ENCODE measurements at regions not wholly inside any gene's neighbourhood (a gene's known extent, or its start where the extent isn't known, plus 50 kb on each side); places are given as distances from the start of the nearest gene placed in this dataset.

DNA sequence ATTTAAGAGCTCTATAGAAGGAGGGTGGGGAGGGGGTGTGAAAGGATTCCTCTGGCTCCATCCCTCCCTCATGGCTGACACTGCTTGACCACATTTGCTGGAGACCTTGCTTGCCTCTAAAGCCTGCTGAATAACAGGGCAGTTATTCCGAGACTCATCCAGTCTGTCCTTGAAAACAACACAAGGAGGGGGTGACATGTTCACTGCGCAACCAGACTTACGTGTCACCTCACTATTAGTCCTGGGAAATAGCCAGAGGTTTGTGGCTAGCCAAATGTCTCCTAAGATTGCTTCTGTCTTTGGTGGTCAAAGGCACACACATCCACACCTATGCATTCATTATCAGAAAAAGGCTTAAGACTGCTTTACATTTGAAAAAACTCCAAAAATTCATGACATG, 256.2 kb upstream of the SKOR2 start:
- DNase-seq (ENCODE audit: low read depth): no peak
- no peak overlapping the region for H3K4me3 ChIP-seq (ENCODE audit: low read depth, low read length)
- no peak for TF ChIP-seq CTCF (IDR thresholded peaks at IDR 0.05; ENCODE audit: low read depth, low read length)

GRCh38 chr18:47506897-47507296, 255.4 kb upstream of the SKOR2 start:
- TF ChIP-seq MYC (IDR thresholded peaks at IDR 0.05; ENCODE audit: low read depth, low read length) (no peak), POLR2A (IDR thresholded peaks at IDR 0.05; ENCODE audit: extremely low read depth, insufficient read length) (no peak), CTCF (IDR thresholded peaks at IDR 0.05; ENCODE audit: low read depth, low read length) (no peak)
- TF ChIP-seq, protein P1, sequence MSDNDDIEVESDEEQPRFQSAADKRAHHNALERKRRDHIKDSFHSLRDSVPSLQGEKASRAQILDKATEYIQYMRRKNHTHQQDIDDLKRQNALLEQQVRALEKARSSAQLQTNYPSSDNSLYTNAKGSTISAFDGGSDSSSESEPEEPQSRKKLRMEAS (IDR thresholded peaks at IDR 0.05; ENCODE audit: low read depth, low read length): no peak
- DNase-seq (ENCODE audit: low read depth): no peak
- H3K4me3 ChIP-seq (ENCODE audit: low read depth, low read length): no peak overlapping the region

DNA sequence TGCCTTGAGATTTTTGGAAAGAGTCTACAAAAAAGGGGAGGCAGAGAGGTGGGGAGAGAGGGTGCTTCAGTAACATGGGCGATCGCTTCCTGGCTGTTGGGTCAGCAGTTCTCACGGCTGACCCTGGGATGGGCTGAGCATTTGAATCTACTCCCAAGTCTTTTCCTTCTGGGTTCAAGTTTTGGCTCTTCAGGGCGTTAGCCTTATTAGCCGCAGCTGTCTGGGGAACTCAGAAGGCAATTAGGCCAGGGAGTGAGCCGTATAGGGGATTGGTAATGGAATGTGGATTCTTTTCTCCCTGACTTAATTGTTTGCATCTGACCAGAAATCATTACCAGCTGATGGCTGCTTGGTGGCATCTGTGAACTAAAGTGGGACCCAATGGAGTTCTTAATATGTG, 250.5 kb upstream of the SKOR2 start:
- H3K4me3 ChIP-seq (ENCODE audit: low read depth, low read length): no peak overlapping the region
- TF ChIP-seq POLR2A (IDR thresholded peaks at IDR 0.05; ENCODE audit: extremely low read depth, insufficient read length) (no peak), MYC (IDR thresholded peaks at IDR 0.05; ENCODE audit: low read depth, low read length) (no peak), CTCF (IDR thresholded peaks at IDR 0.05; ENCODE audit: low read depth, low read length) (no peak)
- TF ChIP-seq, protein P1 (IDR thresholded peaks at IDR 0.05; ENCODE audit: low read depth, low read length): no peak
- no peak for DNase-seq (ENCODE audit: low read depth)

DNA sequence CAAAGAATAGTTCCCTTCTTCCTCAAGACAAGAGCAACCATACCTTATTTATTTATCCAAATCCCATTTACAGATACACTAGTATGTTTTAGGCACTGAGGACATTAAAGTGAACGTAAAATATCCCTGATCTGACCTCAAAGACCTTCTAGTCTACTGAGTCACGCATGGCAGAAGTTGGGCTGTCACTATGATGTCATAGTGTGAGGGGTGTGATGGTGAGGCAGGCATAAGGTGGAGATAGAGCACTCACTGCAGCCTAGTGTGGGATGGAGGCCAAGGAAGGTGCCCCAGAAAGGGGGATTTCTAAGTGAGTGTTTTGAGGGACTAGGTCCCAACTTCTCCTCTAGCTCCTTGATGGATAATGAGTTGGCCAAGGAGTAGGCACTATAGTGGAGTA, 249.5 kb upstream of the SKOR2 start:
- TF ChIP-seq, protein P1 (IDR thresholded peaks at IDR 0.05; ENCODE audit: low read depth, low read length): no peak
- TF ChIP-seq CTCF (IDR thresholded peaks at IDR 0.05; ENCODE audit: low read depth, low read length): no peak
- TF ChIP-seq POLR2A (IDR thresholded peaks at IDR 0.05; ENCODE audit: extremely low read depth, insufficient read length): no peak
- TF ChIP-seq MYC (IDR thresholded peaks at IDR 0.05; ENCODE audit: low read depth, low read length): no peak
- H3K4me3 ChIP-seq (ENCODE audit: low read depth, low read length): no peak overlapping the region
- DNase-seq (ENCODE audit: low read depth): no peak

- no peak for DNase-seq (ENCODE audit: low read depth)
- TF ChIP-seq CTCF (IDR thresholded peaks at IDR 0.05; ENCODE audit: low read depth, low read length): no peak
- TF ChIP-seq, protein P1 (IDR thresholded peaks at IDR 0.05; ENCODE audit: low read depth, low read length): no peak
- TF ChIP-seq POLR2A (IDR thresholded peaks at IDR 0.05; ENCODE audit: extremely low read depth, insufficient read length): no peak
- no peak for TF ChIP-seq MYC (IDR thresholded peaks at IDR 0.05; ENCODE audit: low read depth, low read length)
Measured at GRCh38 chr18:47492691-47493090, 241.2 kb upstream of the SKOR2 start.

GRCh38 chr18:47490882-47491281, 239.4 kb upstream of the SKOR2 start:
- no peak for TF ChIP-seq CTCF (IDR thresholded peaks at IDR 0.05; ENCODE audit: low read depth, low read length)
- no peak for TF ChIP-seq MYC (IDR thresholded peaks at IDR 0.05; ENCODE audit: low read depth, low read length)
- TF ChIP-seq, protein P1 (IDR thresholded peaks at IDR 0.05; ENCODE audit: low read depth, low read length): no peak
- TF ChIP-seq POLR2A (IDR thresholded peaks at IDR 0.05; ENCODE audit: extremely low read depth, insufficient read length): no peak
- DNase-seq (ENCODE audit: low read depth): no peak
- H3K4me3 ChIP-seq (ENCODE audit: low read depth, low read length): no peak overlapping the region

More at GRCh38 chr18:47492691-47493090, 241.2 kb upstream of the SKOR2 start:
- no peak overlapping the region for H3K4me3 ChIP-seq (ENCODE audit: low read depth, low read length)
